ENCODE measurements at regions not wholly inside any gene's neighbourhood (a gene's known extent, or its start where the extent isn't known, plus 50 kb on each side); places are given as distances from the start of the nearest gene placed in this dataset.
A peak's percentile ranks its signal among the peaks of the same experiment; 100 is the strongest.

DNA sequence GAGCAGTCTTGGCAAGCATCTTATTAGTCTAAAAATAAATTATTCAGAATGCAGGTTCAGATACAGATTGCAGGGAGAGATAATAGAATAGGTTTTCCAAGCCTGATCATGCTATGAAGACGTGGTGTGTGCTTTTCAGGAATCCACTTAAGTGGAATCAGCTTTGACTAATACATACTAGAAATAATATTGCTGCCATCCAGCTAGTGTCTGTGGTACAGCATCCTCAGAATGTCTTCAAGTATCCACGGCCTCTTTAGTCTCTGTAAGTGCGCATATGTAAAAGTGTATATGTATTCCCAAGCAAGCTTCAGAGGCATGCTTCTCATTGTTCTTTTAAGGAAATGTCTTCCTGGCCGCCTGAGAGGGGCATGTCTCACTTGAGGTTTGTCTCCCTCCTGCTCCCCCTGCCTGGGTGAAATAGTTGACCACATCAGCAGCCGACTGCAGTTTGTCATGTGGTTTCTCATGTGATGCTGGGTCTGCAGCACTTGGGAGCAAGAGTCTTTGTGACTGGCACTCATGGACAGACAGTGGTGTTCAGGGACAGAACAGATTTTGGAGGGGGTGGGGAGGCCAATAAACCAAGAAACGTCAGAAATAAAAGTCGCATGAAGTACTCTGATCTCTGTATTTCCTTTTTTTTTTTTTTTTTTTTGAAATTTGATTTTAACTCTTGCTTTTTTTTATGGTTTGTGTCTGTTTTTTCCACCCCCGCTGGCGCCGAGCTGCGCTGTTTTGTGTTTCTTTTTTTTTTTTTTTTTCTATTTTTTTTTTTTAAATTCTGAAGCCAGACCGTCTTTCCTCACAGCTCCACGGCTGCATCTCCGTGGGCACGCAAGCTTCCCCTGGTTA is 150.8 kb downstream of the PRL start:
- Mint-ChIP-seq H3K4me1 (peaks cover 33% of the 10 kb centered on the region), H3K27me3 (peaks cover 34% of the 10 kb centered on the region), H3K27ac (peak overlapping the region; percentile 69), H3K9me3 (no peaks in the 10 kb centered on the region), H3K4me3 (peak overlapping the region; percentile 73), H3K36me3 (ENCODE audit: low read depth) (no peaks in the 10 kb centered on the region)
- no peak for DNase-seq
- ATAC-seq: no peak

DNA sequence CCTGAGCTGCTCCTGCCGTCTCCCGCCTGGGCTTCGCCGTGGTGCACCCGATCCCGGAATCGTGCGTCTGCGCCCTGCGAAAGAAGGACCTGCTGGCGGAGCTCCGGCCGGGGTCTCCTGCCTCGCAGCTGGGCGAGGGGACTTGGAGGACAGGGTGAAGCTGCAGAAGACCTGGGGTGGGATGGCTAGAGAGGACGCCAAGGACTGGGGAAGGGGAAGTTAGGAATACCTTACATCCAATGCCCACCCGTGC is 150.2 kb downstream of the PRL start:
- Mint-ChIP-seq H3K4me1 (peaks cover 28% of the 10 kb centered on the region), H3K36me3 (ENCODE audit: low read depth) (no peaks in the 10 kb centered on the region), H3K9me3 (no peaks in the 10 kb centered on the region), H3K27me3 (peaks cover 34% of the 10 kb centered on the region), H3K4me3 (peak overlapping the region; percentile 73), H3K27ac (no peak overlapping the region)
- ATAC-seq (no peak), DNase-seq (no peak)

DNA sequence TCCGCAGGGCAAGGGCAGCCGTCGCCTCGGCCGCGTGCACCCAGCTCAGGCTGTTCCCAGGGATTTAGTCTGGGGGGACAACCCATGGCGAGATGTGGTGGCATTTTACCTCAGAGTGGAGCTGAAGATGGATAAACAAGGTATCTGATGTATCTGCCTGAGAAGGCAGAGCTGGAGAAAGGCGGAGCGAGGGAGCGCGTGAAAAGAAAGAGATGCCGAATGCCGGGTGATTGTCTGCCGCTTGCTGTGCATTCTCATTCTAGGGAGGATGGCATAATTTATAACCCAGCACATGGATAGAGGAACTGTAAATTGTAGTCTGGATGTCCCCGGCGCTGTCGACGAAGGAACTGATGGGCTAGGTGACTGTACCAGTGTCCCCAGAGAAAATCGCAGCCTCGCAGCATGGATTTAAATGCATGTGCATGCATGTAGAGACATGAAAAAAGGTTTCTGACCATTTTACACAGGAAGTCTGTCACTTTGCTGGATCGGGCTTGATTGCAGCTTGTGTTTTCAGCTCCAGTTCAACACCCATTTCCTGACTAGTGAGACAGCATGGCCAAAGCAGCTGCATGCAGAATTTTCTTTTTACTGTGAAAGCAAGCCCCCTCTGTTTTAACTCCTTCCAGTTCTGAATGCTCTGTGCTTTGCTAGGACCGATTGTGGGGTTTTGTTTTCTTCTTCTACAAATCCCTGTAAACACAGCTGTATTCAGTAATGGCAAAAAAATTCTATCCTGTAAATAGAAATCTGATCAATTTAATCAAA is 149.7 kb downstream of the PRL start:
- Mint-ChIP-seq H3K27ac (no peak overlapping the region), H3K4me1 (peaks cover 26% of the 10 kb centered on the region), H3K4me3 (peak overlapping the region; percentile 73), H3K9me3 (no peaks in the 10 kb centered on the region), H3K27me3 (peaks cover 34% of the 10 kb centered on the region), H3K36me3 (ENCODE audit: low read depth) (no peaks in the 10 kb centered on the region)
- ATAC-seq (no peak), DNase-seq (no peak)

DNA sequence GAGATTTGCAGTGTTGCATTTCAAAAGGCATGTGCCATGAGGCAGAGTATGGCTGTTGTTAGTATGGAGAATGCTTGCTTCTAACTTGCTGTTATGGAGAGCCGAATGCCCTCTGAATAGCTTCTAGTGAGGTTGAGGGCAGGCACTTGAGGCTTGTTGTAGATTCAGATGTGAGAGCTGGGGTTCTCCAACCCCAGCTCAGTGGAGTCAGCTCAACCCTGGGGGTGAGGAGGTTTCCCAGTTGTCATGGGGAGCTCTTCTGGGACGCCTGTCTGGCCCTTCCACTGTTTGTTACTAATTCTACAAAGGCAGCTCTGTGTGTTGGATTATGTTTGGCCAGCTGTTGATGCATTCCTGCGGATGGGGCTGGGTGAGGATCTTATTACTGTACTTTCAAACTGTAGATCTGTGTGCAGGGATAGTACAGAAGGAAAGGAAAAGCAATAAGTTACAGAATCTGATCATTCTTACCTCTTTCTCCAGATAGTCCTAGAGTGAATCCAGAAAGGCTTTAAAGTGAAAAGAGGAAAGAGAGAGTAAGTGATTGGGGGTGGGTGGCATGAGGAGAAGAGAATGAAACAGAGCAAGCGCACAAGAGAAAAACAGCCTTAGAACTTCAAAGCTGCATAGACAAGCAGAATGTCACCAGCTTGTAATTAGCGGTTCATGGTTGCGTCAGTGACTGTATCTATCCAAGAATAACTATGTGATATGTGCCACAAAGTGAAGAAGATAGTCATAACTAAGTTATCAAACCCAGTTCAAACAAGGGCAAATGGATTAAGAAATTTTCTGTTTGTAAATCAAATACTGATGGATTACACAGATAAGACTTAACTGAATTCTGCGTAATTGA is 148.7 kb downstream of the PRL start:
- no peak overlapping the region for H3K27ac Mint-ChIP-seq
- no peaks in the 10 kb centered on the region for H3K36me3 Mint-ChIP-seq (ENCODE audit: low read depth)
- DNase-seq (no peak), ATAC-seq (peak; percentile 51)
- H3K9me3 Mint-ChIP-seq: no peaks in the 10 kb centered on the region
- H3K4me1 Mint-ChIP-seq: peaks cover 24% of the 10 kb centered on the region
- H3K4me3 Mint-ChIP-seq: peak overlapping the region; percentile 73
- peaks cover 34% of the 10 kb centered on the region for H3K27me3 Mint-ChIP-seq

DNA sequence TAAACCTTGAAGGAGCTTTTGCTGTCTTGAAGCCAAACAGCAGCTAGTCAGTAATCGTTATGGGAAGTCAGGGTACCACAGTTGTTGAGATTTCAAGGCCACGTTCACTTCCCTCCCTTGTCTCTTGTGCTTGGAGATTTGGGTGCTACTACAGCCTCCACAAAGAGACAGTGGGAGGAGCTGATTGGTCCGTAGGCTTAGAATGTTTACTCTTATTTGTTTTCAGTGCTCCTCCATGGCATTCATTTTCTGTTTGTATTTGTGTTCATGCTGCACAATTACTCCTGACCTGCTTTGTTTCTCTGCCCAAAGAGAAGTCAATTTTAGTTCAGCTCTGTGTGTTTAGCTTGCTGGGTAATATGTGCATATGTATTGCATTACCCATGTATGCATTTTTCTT is 147.7 kb downstream of the PRL start:
- H3K36me3 Mint-ChIP-seq (ENCODE audit: low read depth): no peaks in the 10 kb centered on the region
- no peak overlapping the region for H3K27ac Mint-ChIP-seq
- no peak overlapping the region for H3K4me3 Mint-ChIP-seq
- no peak for ATAC-seq
- H3K27me3 Mint-ChIP-seq: peaks cover 34% of the 10 kb centered on the region
- no peaks in the 10 kb centered on the region for H3K9me3 Mint-ChIP-seq
- peaks cover 29% of the 10 kb centered on the region for H3K4me1 Mint-ChIP-seq
- DNase-seq: no peak

DNA sequence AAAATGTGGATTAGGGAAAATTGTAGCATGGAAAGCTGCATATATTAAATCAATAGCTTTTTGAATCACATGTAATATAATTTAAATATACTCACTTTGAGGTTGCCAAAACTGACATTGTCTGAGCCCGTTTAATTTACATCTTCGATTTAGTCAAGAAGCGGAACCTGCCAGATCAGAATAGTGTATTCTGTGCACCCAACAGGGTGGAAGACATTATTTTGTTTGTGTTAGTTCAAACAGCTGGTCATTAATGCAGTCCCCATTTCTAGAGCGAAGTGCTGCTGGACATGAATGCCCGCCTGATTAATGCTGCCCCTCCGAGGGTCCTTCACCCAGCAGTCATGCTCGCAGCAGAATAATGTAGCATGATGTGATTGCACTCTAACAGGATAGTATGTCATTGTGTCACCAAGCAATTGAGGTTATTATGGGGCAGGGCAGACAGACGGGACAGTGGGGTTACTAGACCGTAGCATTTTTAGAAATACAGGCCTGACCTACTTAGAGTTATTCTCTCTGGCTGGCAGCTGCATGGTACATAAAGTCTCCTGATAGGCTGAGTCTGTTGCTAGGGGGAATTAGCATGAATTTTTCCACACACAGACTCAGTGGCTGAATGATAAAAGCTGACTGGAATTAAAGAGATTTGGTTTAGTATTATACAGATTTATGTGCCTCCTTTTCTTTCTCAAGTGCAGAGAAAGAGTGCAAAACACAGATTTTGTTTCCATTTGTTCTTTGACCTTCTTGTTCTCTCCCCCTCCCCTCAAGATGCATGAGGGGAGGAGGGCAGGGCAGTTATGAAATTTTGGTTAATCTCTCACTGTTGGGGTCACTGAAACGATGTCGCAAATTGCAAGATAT is 147.1 kb downstream of the PRL start:
- DNase-seq (no peak), ATAC-seq (no peak)
- no peaks in the 10 kb centered on the region for H3K36me3 Mint-ChIP-seq (ENCODE audit: low read depth)
- no peak overlapping the region for H3K4me3 Mint-ChIP-seq
- H3K4me1 Mint-ChIP-seq: peaks cover 29% of the 10 kb centered on the region
- H3K9me3 Mint-ChIP-seq: no peaks in the 10 kb centered on the region
- H3K27ac Mint-ChIP-seq: no peak overlapping the region
- peaks cover 30% of the 10 kb centered on the region for H3K27me3 Mint-ChIP-seq

DNA sequence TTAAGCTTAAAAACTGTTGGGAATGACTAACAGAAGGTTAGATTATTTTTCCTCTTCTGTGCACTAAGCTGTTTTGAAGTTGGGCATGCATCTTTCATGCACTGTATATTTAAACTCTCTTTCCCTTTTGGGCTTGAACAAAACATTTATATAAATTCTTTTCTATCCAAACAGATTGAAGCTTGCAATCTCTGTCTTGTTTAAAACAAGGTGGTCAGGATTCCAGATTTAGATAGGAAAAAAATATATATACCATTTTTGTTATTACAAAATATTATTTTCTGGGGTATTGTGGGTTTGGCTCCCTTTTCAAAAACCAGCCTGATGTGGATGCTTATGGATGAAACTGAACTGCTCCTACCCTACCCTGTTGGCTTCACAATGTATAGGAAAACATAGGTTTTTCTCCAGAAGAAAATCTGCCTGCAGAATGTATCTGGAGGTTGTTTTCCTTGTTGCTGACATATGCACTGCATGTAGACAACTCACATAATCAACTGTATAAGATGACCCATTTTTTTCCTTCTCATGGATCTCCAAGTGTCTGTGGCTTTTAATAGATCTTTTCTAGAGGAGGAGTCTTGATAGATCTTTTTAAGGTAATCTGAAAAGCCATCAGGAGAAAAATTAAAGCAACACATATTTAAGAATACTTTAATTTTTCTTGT is 146.3 kb downstream of the PRL start:
- no peak for ATAC-seq
- no peak for DNase-seq
- Mint-ChIP-seq H3K27me3 (peaks cover 30% of the 10 kb centered on the region), H3K36me3 (ENCODE audit: low read depth) (no peaks in the 10 kb centered on the region), H3K9me3 (no peaks in the 10 kb centered on the region), H3K4me1 (peaks cover 29% of the 10 kb centered on the region), H3K27ac (no peak overlapping the region), H3K4me3 (no peak overlapping the region)

DNA sequence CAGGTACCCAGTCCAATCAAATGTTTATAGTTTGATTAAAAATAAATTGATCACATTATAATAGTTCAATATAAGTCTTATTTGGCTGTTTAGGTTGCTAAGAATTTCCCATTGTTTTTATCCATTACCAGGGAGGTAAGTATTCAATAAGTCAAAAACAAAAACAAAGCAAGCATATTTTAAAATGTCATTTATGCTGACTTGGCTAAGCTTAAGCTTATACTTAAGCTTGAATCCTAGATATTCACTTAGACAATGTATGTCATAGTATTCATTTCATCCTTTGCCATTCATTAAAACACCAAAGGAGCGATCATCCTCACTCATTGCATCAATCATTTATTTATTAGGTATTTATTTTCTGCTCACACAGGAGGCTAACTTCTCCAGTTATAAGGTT is 144.9 kb downstream of the PRL start:
- H3K27me3 Mint-ChIP-seq: peaks cover 22% of the 10 kb centered on the region
- peaks cover 22% of the 10 kb centered on the region for H3K4me1 Mint-ChIP-seq

DNA sequence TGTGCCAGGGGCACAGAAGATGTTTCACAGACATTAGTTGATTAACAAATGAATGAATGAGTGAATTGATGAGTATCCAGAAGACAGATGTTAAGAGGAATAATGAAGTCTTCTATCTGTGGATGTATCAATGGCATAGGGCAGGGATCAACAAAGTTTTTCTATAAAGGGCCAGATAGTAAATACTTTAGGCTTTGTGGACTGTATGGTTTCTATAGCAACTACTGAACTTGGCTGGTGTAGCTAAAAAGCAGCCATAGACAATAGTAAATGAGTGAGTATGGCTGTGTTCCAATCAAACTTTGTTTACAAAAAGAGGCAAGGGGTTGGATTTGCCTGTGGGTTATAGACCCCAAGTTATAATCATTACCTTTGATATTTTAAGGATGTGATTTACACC is 144.0 kb downstream of the PRL start:
- peaks cover 14% of the 10 kb centered on the region for H3K27me3 Mint-ChIP-seq
- H3K27ac Mint-ChIP-seq: no peak overlapping the region
- no peaks in the 10 kb centered on the region for H3K36me3 Mint-ChIP-seq (ENCODE audit: low read depth)
- H3K4me1 Mint-ChIP-seq: peaks cover 14% of the 10 kb centered on the region
- no peak overlapping the region for H3K4me3 Mint-ChIP-seq
- no peaks in the 10 kb centered on the region for H3K9me3 Mint-ChIP-seq
- DNase-seq (no peak), ATAC-seq (no peak)

More for the DNA sequence above, 144.9 kb downstream of the PRL start:
- ATAC-seq: no peak
- Mint-ChIP-seq H3K36me3 (ENCODE audit: low read depth) (no peaks in the 10 kb centered on the region), H3K27ac (no peak overlapping the region), H3K9me3 (no peaks in the 10 kb centered on the region), H3K4me3 (no peak overlapping the region)
- no peak for DNase-seq

DNA sequence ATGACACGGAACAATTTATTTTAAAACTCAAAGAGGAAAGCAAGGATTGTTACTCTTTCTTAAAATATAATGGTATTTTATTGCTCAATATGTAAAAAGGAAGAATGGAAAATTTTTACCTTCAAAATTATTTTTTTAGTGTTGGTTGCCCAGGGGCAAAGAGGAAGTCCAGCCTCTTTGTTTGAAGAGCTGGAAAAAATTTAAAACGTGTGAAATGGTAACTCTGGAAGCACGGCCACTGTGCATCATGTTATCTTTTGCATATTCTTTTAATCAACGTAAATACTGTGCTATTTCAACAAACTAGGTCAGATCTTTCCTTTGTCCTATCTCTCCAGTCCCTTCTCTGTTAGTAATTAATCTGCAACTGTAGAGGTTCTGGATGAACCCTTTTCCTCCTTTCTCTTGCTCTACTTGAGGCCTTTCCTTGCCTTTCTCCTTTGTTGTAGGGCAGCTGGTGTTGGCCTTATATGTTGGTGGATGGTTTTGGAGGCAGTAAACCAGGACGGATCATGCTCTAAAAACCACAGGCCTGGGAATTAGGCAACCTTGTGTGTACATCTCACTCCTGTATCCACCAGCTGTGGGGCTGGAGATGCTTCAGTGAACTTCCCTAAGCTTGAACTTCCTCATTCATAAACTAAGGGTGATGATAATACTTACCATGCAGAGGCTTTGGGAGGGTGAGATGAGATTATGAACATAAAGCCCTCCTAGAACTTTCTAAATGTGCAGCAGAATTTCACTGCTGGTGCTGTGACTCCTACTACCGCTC is 143.3 kb downstream of the PRL start:
- no peak overlapping the region for H3K4me3 Mint-ChIP-seq
- ATAC-seq: no peak
- peaks cover 6% of the 10 kb centered on the region for H3K4me1 Mint-ChIP-seq
- no peak for DNase-seq
- no peaks in the 10 kb centered on the region for H3K36me3 Mint-ChIP-seq (ENCODE audit: low read depth)
- no peaks in the 10 kb centered on the region for H3K9me3 Mint-ChIP-seq
- no peak overlapping the region for H3K27ac Mint-ChIP-seq
- peaks cover 6% of the 10 kb centered on the region for H3K27me3 Mint-ChIP-seq

DNA sequence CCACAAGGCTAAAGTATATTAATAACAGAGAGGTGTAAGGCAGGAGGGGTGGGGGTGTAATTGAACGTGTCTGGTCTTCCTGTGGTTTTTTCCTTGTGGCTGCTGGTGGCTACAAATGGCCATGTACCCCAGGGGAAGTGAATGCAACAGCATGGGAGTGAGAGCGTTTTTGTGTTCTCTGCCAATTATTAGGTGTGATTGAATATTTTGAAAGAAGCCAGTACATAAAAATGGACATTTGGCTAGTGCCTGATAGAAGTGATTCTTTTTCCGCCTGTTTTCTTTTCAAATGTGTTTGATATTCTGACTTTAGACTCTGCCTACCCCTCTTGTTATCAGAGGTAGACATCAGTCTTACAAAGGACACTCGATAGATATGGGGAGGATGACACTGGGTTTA is 141.3 kb downstream of the PRL start:
- no peak for ATAC-seq
- Mint-ChIP-seq H3K27ac (no peak overlapping the region), H3K27me3 (no peaks in the 10 kb centered on the region)

DNA sequence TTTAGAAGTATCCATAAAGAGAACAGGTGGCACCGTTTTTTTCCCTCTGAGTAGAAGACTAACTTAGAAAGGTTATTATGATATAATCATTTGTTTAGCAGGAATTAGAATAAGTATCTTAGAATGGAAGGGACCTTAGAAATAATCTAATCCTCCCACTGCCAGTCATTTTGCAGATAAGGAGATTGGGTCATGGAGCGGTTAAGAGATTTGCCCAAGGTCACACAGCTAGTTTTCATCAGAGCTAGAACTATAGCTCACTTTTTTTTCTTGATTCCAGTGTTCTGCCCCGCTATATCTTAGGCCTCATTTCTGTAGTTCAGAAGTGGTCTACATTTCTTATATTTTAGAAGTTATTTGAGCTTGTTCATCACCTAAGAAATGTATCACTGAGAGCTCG is 139.6 kb downstream of the PRL start:
- DNase-seq: no peak
- peaks cover 4% of the 10 kb centered on the region for H3K4me1 Mint-ChIP-seq
- H3K4me3 Mint-ChIP-seq: no peak overlapping the region
- H3K27me3 Mint-ChIP-seq: no peaks in the 10 kb centered on the region
- no peak for ATAC-seq
- no peaks in the 10 kb centered on the region for H3K9me3 Mint-ChIP-seq
- no peak overlapping the region for H3K27ac Mint-ChIP-seq
- no peaks in the 10 kb centered on the region for H3K36me3 Mint-ChIP-seq (ENCODE audit: low read depth)

More for the DNA sequence above, 141.3 kb downstream of the PRL start:
- Mint-ChIP-seq H3K4me3 (no peak overlapping the region), H3K9me3 (no peaks in the 10 kb centered on the region), H3K4me1 (peaks cover 4% of the 10 kb centered on the region), H3K36me3 (ENCODE audit: low read depth) (no peaks in the 10 kb centered on the region)
- no peak for DNase-seq

DNA sequence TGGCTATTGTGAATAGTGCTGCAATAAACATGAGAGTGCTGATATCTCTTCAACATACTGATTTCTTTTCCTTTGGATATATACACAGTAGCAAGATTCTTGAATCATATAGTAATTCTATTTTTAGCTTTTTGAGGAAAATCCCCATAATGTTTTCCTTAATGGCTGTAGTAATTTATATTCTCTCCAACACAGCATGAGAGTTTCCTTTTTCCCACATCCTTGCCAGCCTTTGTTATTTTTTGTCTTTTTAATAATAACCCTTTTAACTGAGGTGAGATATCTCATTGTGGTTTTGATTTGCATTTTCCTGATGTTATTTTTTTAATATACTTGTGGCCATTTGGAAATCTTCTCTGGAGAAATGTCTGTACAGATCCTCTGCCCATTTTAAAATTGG is 132.6 kb downstream of the PRL start:
- DNase-seq (no peak), ATAC-seq (no peak)
- Mint-ChIP-seq H3K27me3 (no peaks in the 10 kb centered on the region), H3K4me1 (no peaks in the 10 kb centered on the region), H3K36me3 (ENCODE audit: low read depth) (no peaks in the 10 kb centered on the region), H3K27ac (no peak overlapping the region), H3K4me3 (no peak overlapping the region), H3K9me3 (peaks cover 4% of the 10 kb centered on the region)

Data from activated naive CD8-positive, alpha-beta T cell treated with anti-CD3 and anti-CD28 coated beads, Interleukin-2, amount 50 U/mL, for 24 hours (primary cell).